Tibial artery (tissue), 4 donors: ENCODE measurements at regions not wholly inside any gene's neighbourhood (a gene's known extent, or its start where the extent isn't known, plus 50 kb on each side); places are given as distances from the start of the nearest gene placed in this dataset.

Experiments
- DNase-seq, 2 donors: peaks; one replicate each; pipeline ENCODE4 v3.0.0-alpha.2; 2019
- H3K27ac ChIP-seq, 2 donors: fragments of 200-600 bp; sonication (generic) in 1 of 2; 1 replicate in 1 of 2; 2 replicates in 1 of 2; pipeline ENCODE4 v1.5.1; 2018 to 2019; ENCODE audit warnings: mild to moderate bottlenecking in 1 of 2
- H3K27me3 ChIP-seq, 2 donors: fragments of 200-600 bp; sonication (generic) in 1 of 2; one replicate each; pipeline versions ENCODE4 v1.5.1 to v1.6.0; 2016 to 2019
- H3K36me3 ChIP-seq, 3 donors: fragments of 200-600 bp; sonication (generic) in 2 of 3; one replicate each; pipeline ENCODE4 v1.5.1; 2016 to 2019; ENCODE audit warnings: mild to moderate bottlenecking in 2 of 3
- H3K4me1 ChIP-seq, 4 donors: fragments of 200-600 bp; sonication (generic) in 2 of 4; 1 replicate in 3 of 4; 2 replicates in 1 of 4; pipeline ENCODE4 v1.5.1; 2016 to 2019
- H3K4me3 ChIP-seq, 2 donors: fragments of 200-600 bp; sonication (generic) in 1 of 2; 1 replicate in 1 of 2; 2 replicates in 1 of 2; pipeline ENCODE4 v1.5.1; 2018 to 2019; ENCODE audit warnings: mild to moderate bottlenecking in 2 of 2
- H3K9me3 ChIP-seq, 3 donors: fragments of 200-600 bp; sonication (generic) in 1 of 3; one replicate each; pipeline ENCODE4 v1.5.1; 2016 to 2019
- CTCF ChIP-seq, 2 experiments: fragments of 200-600 bp in 1 of 2; fragments of 450-650 bp in 1 of 2; IDR thresholded peaks; one replicate each; pipeline ENCODE4 v1.5.1; 2017 to 2019; ENCODE audit warnings: antibody characterized with exemption in 2 of 2, mild to moderate bottlenecking in 1 of 2, moderate library complexity in 1 of 2
- intact Hi-C: fragments of 100-400 bp; cut with DNase I; formaldehyde crosslinking; loops from one replicate; pipeline ENCODE4 v1.15.0; 2023; ENCODE audit warnings: low total_unique reads

- Histone ChIP-seq H3K27ac (no peak overlapping the region), H3K4me1 (peaks cover 0 to 5% (median 0%) of the 10 kb centered on the region in 4 donors), H3K36me3 (no peaks in the 10 kb centered on the region), H3K27me3 (no peaks in the 10 kb centered on the region), H3K4me3 (no peak overlapping the region), H3K9me3 (no peaks in the 10 kb centered on the region)
- no peak for DNase-seq
- no peak for TF ChIP-seq CTCF (IDR thresholded peaks at IDR 0.05)
- intact Hi-C loops, result no loop called here
These were observed 312.1 kb downstream of the SKIDA1 start for GRCh38 chr10:21213381-21213780.

- H3K9me3 ChIP-seq, result no peaks in the 10 kb centered on the region
- TF ChIP-seq CTCF (IDR thresholded peaks at IDR 0.05), result no peak
- peaks cover 0 to 5% (median 0%) of the 10 kb centered on the region in 4 donors for H3K4me1 ChIP-seq
- H3K27ac ChIP-seq, result no peak overlapping the region
- no peak overlapping the region for H3K4me3 ChIP-seq
- no peaks in the 10 kb centered on the region for H3K27me3 ChIP-seq
- intact Hi-C loops, result no loop called here
- DNase-seq, result no peak
- H3K36me3 ChIP-seq, result no peaks in the 10 kb centered on the region
These were observed 312.6 kb downstream of the SKIDA1 start for GRCh38 chr10:21212912-21213311.

DNA sequence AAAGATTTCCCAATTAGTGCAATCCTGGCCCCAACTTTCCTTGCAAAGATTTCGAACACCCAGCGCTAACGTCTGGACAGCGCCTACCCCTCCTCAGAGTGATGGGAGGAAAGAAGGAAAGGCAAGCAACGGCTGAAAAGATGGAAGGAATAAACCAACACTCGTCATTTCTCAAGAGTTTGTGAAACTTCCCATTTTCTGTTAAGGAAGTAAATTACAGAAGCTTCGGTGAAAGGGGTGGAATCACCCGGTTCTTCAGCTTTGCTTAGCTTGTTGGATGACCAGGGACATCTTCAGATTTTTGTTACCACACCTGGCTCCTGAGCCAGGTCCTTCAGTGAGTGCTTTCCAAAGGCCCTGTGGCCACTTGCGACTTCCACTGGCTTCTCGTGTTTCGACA, 313.1 kb downstream of the SKIDA1 start:
- TF ChIP-seq CTCF (IDR thresholded peaks at IDR 0.05), result no peak
- DNase-seq, result no peak
- Histone ChIP-seq H3K27me3 (no peaks in the 10 kb centered on the region), H3K9me3 (peaks cover 0 to 3% (median 0%) of the 10 kb centered on the region in 3 donors), H3K36me3 (no peaks in the 10 kb centered on the region), H3K4me3 (no peak overlapping the region), H3K4me1 (peaks cover 0 to 5% (median 0%) of the 10 kb centered on the region in 4 donors), H3K27ac (no peak overlapping the region)
- intact Hi-C loops, result no loop called here

GRCh38 chr10:21209495-21209894, 312.4 kb upstream of the NEBL start:
- no peak for DNase-seq
- TF ChIP-seq CTCF (IDR thresholded peaks at IDR 0.05), result no peak
- Histone ChIP-seq H3K36me3 (no peaks in the 10 kb centered on the region), H3K27ac (no peak overlapping the region), H3K4me3 (no peak overlapping the region), H3K27me3 (no peaks in the 10 kb centered on the region), H3K9me3 (peaks cover 0 to 4% (median 0%) of the 10 kb centered on the region in 3 donors), H3K4me1 (no peaks in the 10 kb centered on the region)
- intact Hi-C loops, result no loop called here

GRCh38 chr10:21208666-21209316, 311.7 kb upstream of the NEBL start:
- no peak overlapping the region for H3K4me3 ChIP-seq
- no peak for DNase-seq
- peaks cover 0 to 4% (median 0%) of the 10 kb centered on the region in 3 donors for H3K9me3 ChIP-seq
- no peaks in the 10 kb centered on the region for H3K4me1 ChIP-seq
- no peak for TF ChIP-seq CTCF (IDR thresholded peaks at IDR 0.05)
- no peaks in the 10 kb centered on the region for H3K36me3 ChIP-seq
- H3K27me3 ChIP-seq, result peaks cover 0 to 2% of the 10 kb centered on the region in 2 donors
- no peak overlapping the region for H3K27ac ChIP-seq
- intact Hi-C loops, result no loop called here
